H1 (cell line): ENCODE measurements at regions not wholly inside any gene's neighbourhood (a gene's known extent, or its start where the extent isn't known, plus 50 kb on each side); places are given as distances from the start of the nearest gene placed in this dataset.

Experiments
- CTCF ChIA-PET: fragments of 300-600 bp; sonication (Branson Sonifier 250); formaldehyde crosslinking; loops from one replicate; lab custom pipeline; 2021; ENCODE audit not compliant: partially characterized antibody; lab: Charles Lee
- POLR2A ChIA-PET: fragments of 300-600 bp; sonication (Branson Sonifier 250); formaldehyde crosslinking; loops from one replicate; lab custom pipeline; 2021; ENCODE audit warnings: inconsistent platforms; ENCODE audit not compliant: partially characterized antibody; lab: Charles Lee
- DNase-seq, 2 experiments: peaks; one replicate each; pipeline versions ENCODE4 v3.0.0 to v3.0.0-alpha.2; 2010 to 2022; ENCODE audit warnings: low spot score in 2 of 2, low read depth in 1 of 2, mixed read lengths in 1 of 2
- FAIRE-seq: peaks from 2 replicates; lab custom pipeline; 2011; peaks lifted over from hg19 to GRCh38; lab: Jason Lieb, UNC
- H2AFZ ChIP-seq: 2 replicates; pipeline ENCODE4 v1.8.1; 2012; ENCODE audit warnings: low read length, inconsistent platforms
- H2AK5ac ChIP-seq: 2 replicates; pipeline ENCODE4 v1.6.1; 2013; ENCODE audit warnings: low read depth, low read length
- H2BK120ac ChIP-seq: replicated peaks from 2 replicates; pipeline ENCODE3; 2013; ENCODE audit warnings: low read depth, low read length, inconsistent platforms
- H2BK12ac ChIP-seq: 2 replicates; pipeline ENCODE4 v1.6.1; 2013; ENCODE audit warnings: low read depth, low read length
- H2BK15ac ChIP-seq: 2 replicates; pipeline ENCODE4 v1.6.1; 2013; ENCODE audit warnings: low read length
- H2BK20ac ChIP-seq: 2 replicates; pipeline ENCODE4 v1.6.1; 2013; ENCODE audit warnings: low read length
- H2BK5ac ChIP-seq: 2 replicates; pipeline ENCODE4 v1.6.1; 2013; ENCODE audit warnings: low read depth, low read length
- H3K14ac ChIP-seq: 2 replicates; pipeline ENCODE4 v1.6.1; 2013; ENCODE audit warnings: inconsistent platforms; ENCODE audit not compliant: insufficient read length
- H3K18ac ChIP-seq: 2 replicates; pipeline ENCODE4 v1.6.1; 2013; ENCODE audit warnings: low read length; ENCODE audit errors: extremely low read depth
- H3K23ac ChIP-seq: 2 replicates; pipeline ENCODE4 v1.6.1; 2013; ENCODE audit warnings: inconsistent platforms; ENCODE audit not compliant: insufficient read length
- H3K23me2 ChIP-seq: 2 replicates; pipeline ENCODE4 v1.6.1; 2013; ENCODE audit warnings: low read depth, low read length
- H3K27ac ChIP-seq: 2 replicates; pipeline ENCODE4 v1.6.1; 2011; ENCODE audit warnings: low read depth, low read length, inconsistent platforms
- H3K27me3 ChIP-seq, 4 experiments: replicated peaks in 1 of 4; 1 replicate in 1 of 4; 2 replicates in 3 of 4; pipeline versions ENCODE4 v1.6.1 to v1.8.1; 2011 to 2013; ENCODE audit warnings: low read length in 3 of 4, mild to moderate bottlenecking in 3 of 4, inconsistent platforms in 2 of 4, mixed read lengths in 2 of 4, moderate library complexity in 1 of 4; ENCODE audit not compliant: control insufficient read depth in 3 of 4, insufficient read depth in 3 of 4; ENCODE audit errors: extremely low read depth in 1 of 4
- H3K36me3 ChIP-seq, 4 experiments: 2 replicates each; pipeline versions ENCODE4 v1.6.1 to v1.8.1; 2011 to 2013; ENCODE audit warnings: mild to moderate bottlenecking in 4 of 4, low read length in 3 of 4, moderate library complexity in 2 of 4, control low read depth in 1 of 4, inconsistent platforms in 1 of 4; ENCODE audit not compliant: insufficient read depth in 4 of 4, control insufficient read depth in 2 of 4
- H3K4ac ChIP-seq: replicated peaks from 2 replicates; pipeline ENCODE3; 2013; ENCODE audit warnings: low read length, low read depth, mixed read lengths, inconsistent platforms; ENCODE audit not compliant: insufficient read length
- H3K4me1 ChIP-seq, 4 experiments: replicated peaks in 1 of 4; 1 replicate in 1 of 4; 2 replicates in 3 of 4; pipeline versions ENCODE4 v1.6.1 to v1.8.1; 2011 to 2013; ENCODE audit warnings: low read length in 3 of 4, inconsistent platforms in 2 of 4, mixed read lengths in 1 of 4; ENCODE audit not compliant: insufficient read depth in 4 of 4, control insufficient read depth in 3 of 4
- H3K4me2 ChIP-seq, 2 experiments: 2 replicates each; pipeline versions ENCODE4 v1.6.1 to v1.8.1; 2011 to 2013; ENCODE audit warnings: low read depth in 2 of 2, low read length in 2 of 2, control low read depth in 1 of 2, inconsistent platforms in 1 of 2, mild to moderate bottlenecking in 1 of 2; ENCODE audit not compliant: insufficient read depth in 1 of 2
- H3K4me3 ChIP-seq, 4 experiments: fragments of 200-600, 300-600 bp in 1 of 4; sonication (generic), shearing (Covaris generic), sonication (Bioruptor Twin) in 1 of 4; 2 replicates each; pipeline versions ENCODE4 v1.5.1 to v1.8.1; 2011 to 2016; ENCODE audit warnings: low read length in 4 of 4, low read depth in 3 of 4, control low read depth in 2 of 4, inconsistent platforms in 2 of 4, mild to moderate bottlenecking in 2 of 4, mixed read lengths in 1 of 4, moderate library complexity in 1 of 4; ENCODE audit not compliant: insufficient read depth in 2 of 4; ENCODE audit errors: extremely low read depth in 1 of 4
- H3K56ac ChIP-seq: replicated peaks from 2 replicates; pipeline ENCODE3; 2013; ENCODE audit warnings: low read depth, mild to moderate bottlenecking, mixed read lengths, low read length, inconsistent platforms; ENCODE audit not compliant: insufficient read length
- H3K79me1 ChIP-seq: 2 replicates; pipeline ENCODE4 v1.6.1; 2013; ENCODE audit warnings: low read depth, low read length, control low read depth
- H3K79me2 ChIP-seq, 2 experiments: 2 replicates each; pipeline versions ENCODE4 v1.6.1 to v1.8.1; 2012 to 2013; ENCODE audit warnings: low read length in 2 of 2, mild to moderate bottlenecking in 2 of 2, inconsistent platforms in 1 of 2; ENCODE audit not compliant: insufficient read depth in 2 of 2, control insufficient read depth in 1 of 2
- H3K9ac ChIP-seq, 4 experiments: replicated peaks in 1 of 4; 1 replicate in 1 of 4; 2 replicates in 3 of 4; pipeline versions ENCODE4 v1.6.1 to v1.8.1; 2011 to 2013; ENCODE audit warnings: low read depth in 3 of 4, low read length in 3 of 4, control low read depth in 2 of 4, mild to moderate bottlenecking in 2 of 4, moderate library complexity in 2 of 4, inconsistent platforms in 1 of 4; ENCODE audit errors: extremely low read depth in 1 of 4
- H3K9me3 ChIP-seq, 2 experiments: 2 replicates each; pipeline versions ENCODE4 v1.6.1 to v1.8.1; 2012 to 2013; ENCODE audit warnings: mild to moderate bottlenecking in 2 of 2, moderate library complexity in 2 of 2, control low read depth in 1 of 2, inconsistent platforms in 1 of 2, low read depth in 1 of 2, low read length in 1 of 2, mixed read lengths in 1 of 2; ENCODE audit not compliant: insufficient read depth in 2 of 2
- H4K20me1 ChIP-seq, 2 experiments: replicated peaks in 1 of 2; 2 replicates each; pipeline versions ENCODE3 to v1.8.1; 2011 to 2013; ENCODE audit warnings: inconsistent platforms in 2 of 2, low read length in 2 of 2, mild to moderate bottlenecking in 1 of 2; ENCODE audit not compliant: insufficient read depth in 2 of 2, control insufficient read depth in 1 of 2
- H4K5ac ChIP-seq: 2 replicates; pipeline ENCODE4 v1.6.1; 2013; ENCODE audit warnings: low read length, low read depth, mixed read lengths, inconsistent platforms; ENCODE audit not compliant: insufficient read length
- H4K8ac ChIP-seq: 2 replicates; pipeline ENCODE4 v1.8.0; 2013; ENCODE audit warnings: mild to moderate bottlenecking, moderate library complexity, low read length, inconsistent platforms; ENCODE audit not compliant: insufficient read depth; ENCODE audit errors: extremely low read depth
- H4K91ac ChIP-seq: replicated peaks from 2 replicates; pipeline ENCODE3; 2013; ENCODE audit warnings: low read length, mixed read lengths, inconsistent platforms; ENCODE audit not compliant: insufficient read length
- EGR1 ChIP-seq: IDR thresholded peaks from 2 replicates; pipeline ENCODE4 v1.6.1; 2011; ENCODE audit warnings: low read depth, low read length, borderline replicate concordance
- POLR2AphosphoS5 ChIP-seq: IDR thresholded peaks from 2 replicates; pipeline ENCODE4 v1.6.1; 2011; ENCODE audit warnings: low read depth, low read length
- WGBS, 2 experiments: shearing (Covaris generic) in 1 of 2; methylation state at CpG; one replicate each; pipeline versions ENCODE4 v1.1.6 to v1.1.7; 2013 to 2015; ENCODE audit warnings: low lambda C conversion rate in 2 of 2, mixed read lengths in 2 of 2, inconsistent platforms in 1 of 2, low coverage in 1 of 2, missing lambda C conversion rate in 1 of 2; ENCODE audit not compliant: insufficient replicate concordance in 2 of 2, insufficient coverage in 1 of 2, insufficient read length in 1 of 2; ENCODE audit errors: extremely low coverage in 1 of 2, missing lambda C conversion rate in 1 of 2; 5-methylcytosine and 5-hydroxymethylcytosine counted together

GRCh38 chr6:94344866-94345265, 925.5 kb upstream of the EPHA7 start:
- WGBS, 2 experiments = 97% methylated on average over 1 of the region's 1 CpG; no CpG with 5 or more reads in 1 of the 2 experiments
- no peak for TF ChIP-seq EGR1
- no peak for TF ChIP-seq POLR2AphosphoS5

More at GRCh38 chr6:94344866-94345265, 925.5 kb upstream of the EPHA7 start:
- Histone ChIP-seq H2AFZ (no peak overlapping the region), H3K79me2 (no peaks in the 10 kb centered on the region), H4K8ac (no peak overlapping the region), H2BK120ac (no peak overlapping the region), H3K79me1 (no peaks in the 10 kb centered on the region), H3K27ac (no peak overlapping the region), H2BK12ac (no peak overlapping the region), H4K20me1 (no peaks in the 10 kb centered on the region), H2BK5ac (no peak overlapping the region), H4K91ac (no peak overlapping the region), H2BK20ac (no peak overlapping the region), H3K9me3 (no peaks in the 10 kb centered on the region), H3K4me1 (no peaks in the 10 kb centered on the region; a peak in 1 of 7 replicates), H4K5ac (no peak overlapping the region), H2AK5ac (no peak overlapping the region), H3K56ac (no peak overlapping the region), H3K4ac (no peak overlapping the region), H3K14ac (no peak overlapping the region), H3K9ac (no peak overlapping the region), H3K18ac (no peak overlapping the region), H3K36me3 (no peaks in the 10 kb centered on the region), H3K23me2 (no peaks in the 10 kb centered on the region), H3K4me3 (no peak overlapping the region), H3K27me3 (no peaks in the 10 kb centered on the region), H2BK15ac (no peak overlapping the region), H3K4me2 (no peak overlapping the region), H3K23ac (no peak overlapping the region)
- no peak for FAIRE-seq
- no peak for DNase-seq
- ChIA-PET POLR2A (no interaction called here), CTCF (no interaction called here)
